Vagina (tissue), 2 donors: ENCODE measurements at regions not wholly inside any gene's neighbourhood (a gene's known extent, or its start where the extent isn't known, plus 50 kb on each side); places are given as distances from the start of the nearest gene placed in this dataset.

Experiments used
- DNase-seq, 2 donors: peaks; one replicate each; pipeline ENCODE4 v3.0.0-alpha.2; 2017; ENCODE audit errors: extremely low spot score in 2 of 2
- H3K27ac ChIP-seq: fragments of 200-600 bp; sonication (generic); one replicate; pipeline ENCODE4 v1.5.1; 2019
- H3K27me3 ChIP-seq: fragments of 200-600 bp; sonication (generic); one replicate; pipeline ENCODE4 v1.5.1; 2019
- H3K36me3 ChIP-seq, 2 donors: fragments of 200-600 bp; sonication (generic); one replicate each; pipeline ENCODE4 v1.5.1; 2017 to 2019
- H3K4me1 ChIP-seq: fragments of 200-600 bp; sonication (generic); one replicate; pipeline ENCODE4 v1.5.1; 2019
- H3K4me3 ChIP-seq, 2 donors: fragments of 200-600 bp; sonication (generic); 1 replicate in 1 of 2; 2 replicates in 1 of 2; pipeline ENCODE4 v1.5.1; 2016 to 2019
- H3K9me3 ChIP-seq: fragments of 200-600 bp; sonication (generic); one replicate; pipeline ENCODE4 v1.5.1; 2019
- POLR2A ChIP-seq, 2 donors: fragments of 450-650 bp; IDR thresholded peaks; one replicate each; pipeline ENCODE4 v1.6.1; 2017; ENCODE audit warnings: antibody characterized with exemption in 2 of 2, mild to moderate bottlenecking in 2 of 2, moderate library complexity in 2 of 2
- POLR2AphosphoS5 ChIP-seq, 2 donors: sonication (generic); formaldehyde crosslinking; IDR thresholded peaks; one replicate each; pipeline ENCODE4 v1.9.0; 2017; ENCODE audit warnings: antibody characterized with exemption in 2 of 2, mild to moderate bottlenecking in 2 of 2, low read depth in 1 of 2; ENCODE audit not compliant: insufficient read depth in 1 of 2
- intact Hi-C: fragments of 100-400 bp; cut with DNase I; formaldehyde crosslinking; loops from one replicate; pipeline ENCODE4 v1.15.1; 2023
- TF ChIP-seq, protein P1 (sequence below), 3 experiments: fragments of 450-650 bp in 2 of 3; fragments of 200-600 bp in 1 of 3; sonication (generic) in 1 of 3; IDR thresholded peaks; one replicate each; pipeline ENCODE4 v1.5.1; 2017 to 2019; ENCODE audit warnings: antibody characterized with exemption in 3 of 3, mild to moderate bottlenecking in 2 of 3, moderate library complexity in 2 of 3

GRCh38 chr1:229089586-229090208, 181.2 kb upstream of the RAB4A start:
- H3K27ac ChIP-seq = no peak overlapping the region
- TF ChIP-seq POLR2AphosphoS5 (IDR thresholded peaks at IDR 0.05; ENCODE audit: insufficient read depth in 1 of 2, low read depth in 1 of 2) (no peak), POLR2A (IDR thresholded peaks at IDR 0.05) (no peak)
- TF ChIP-seq, protein P1, sequence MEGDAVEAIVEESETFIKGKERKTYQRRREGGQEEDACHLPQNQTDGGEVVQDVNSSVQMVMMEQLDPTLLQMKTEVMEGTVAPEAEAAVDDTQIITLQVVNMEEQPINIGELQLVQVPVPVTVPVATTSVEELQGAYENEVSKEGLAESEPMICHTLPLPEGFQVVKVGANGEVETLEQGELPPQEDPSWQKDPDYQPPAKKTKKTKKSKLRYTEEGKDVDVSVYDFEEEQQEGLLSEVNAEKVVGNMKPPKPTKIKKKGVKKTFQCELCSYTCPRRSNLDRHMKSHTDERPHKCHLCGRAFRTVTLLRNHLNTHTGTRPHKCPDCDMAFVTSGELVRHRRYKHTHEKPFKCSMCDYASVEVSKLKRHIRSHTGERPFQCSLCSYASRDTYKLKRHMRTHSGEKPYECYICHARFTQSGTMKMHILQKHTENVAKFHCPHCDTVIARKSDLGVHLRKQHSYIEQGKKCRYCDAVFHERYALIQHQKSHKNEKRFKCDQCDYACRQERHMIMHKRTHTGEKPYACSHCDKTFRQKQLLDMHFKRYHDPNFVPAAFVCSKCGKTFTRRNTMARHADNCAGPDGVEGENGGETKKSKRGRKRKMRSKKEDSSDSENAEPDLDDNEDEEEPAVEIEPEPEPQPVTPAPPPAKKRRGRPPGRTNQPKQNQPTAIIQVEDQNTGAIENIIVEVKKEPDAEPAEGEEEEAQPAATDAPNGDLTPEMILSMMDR (IDR thresholded peaks at IDR 0.05) = no peak
- no peaks in the 10 kb centered on the region for H3K36me3 ChIP-seq
- H3K9me3 ChIP-seq = no peaks in the 10 kb centered on the region
- no peak for DNase-seq
- H3K27me3 ChIP-seq = no peaks in the 10 kb centered on the region
- no peak overlapping the region for H3K4me3 ChIP-seq
- H3K4me1 ChIP-seq = peaks cover 12% of the 10 kb centered on the region
- intact Hi-C loops = no loop called here

DNA sequence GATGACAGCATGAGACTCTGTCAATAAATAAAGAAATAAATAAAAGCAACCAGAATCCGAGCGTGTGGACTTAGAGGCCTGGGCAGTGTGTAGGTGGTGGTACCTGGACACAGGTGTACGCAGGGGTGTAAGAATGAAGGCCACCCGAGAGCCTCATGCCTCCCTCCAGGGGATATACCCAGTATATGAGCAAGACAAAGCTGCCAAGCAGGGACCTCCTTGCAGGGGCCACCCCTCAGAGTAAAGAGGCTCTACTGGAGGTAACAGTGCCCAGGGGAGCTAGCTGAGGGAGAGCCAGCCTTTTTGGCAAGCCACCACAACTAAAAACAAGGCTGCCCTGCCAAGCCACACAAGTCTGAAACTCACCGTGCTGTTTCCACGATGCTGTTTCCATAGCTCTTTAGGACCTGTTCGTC, 179.2 kb upstream of the RAB4A start:
- Histone ChIP-seq H3K4me1 (peaks cover 22% of the 10 kb centered on the region), H3K27me3 (no peaks in the 10 kb centered on the region), H3K4me3 (no peak overlapping the region), H3K27ac (no peak overlapping the region), H3K9me3 (no peaks in the 10 kb centered on the region), H3K36me3 (no peaks in the 10 kb centered on the region)
- intact Hi-C loops = no loop called here
- DNase-seq = no peak
- TF ChIP-seq POLR2A (IDR thresholded peaks at IDR 0.05) (no peak), POLR2AphosphoS5 (IDR thresholded peaks at IDR 0.05; ENCODE audit: insufficient read depth in 1 of 2, low read depth in 1 of 2) (no peak)
- TF ChIP-seq, protein P1 (IDR thresholded peaks at IDR 0.05) = no peak

- intact Hi-C loops = no loop called here
- no peak overlapping the region for H3K27ac ChIP-seq
- no peaks in the 10 kb centered on the region for H3K27me3 ChIP-seq
- no peak overlapping the region for H3K4me3 ChIP-seq
- TF ChIP-seq, protein P1 (IDR thresholded peaks at IDR 0.05) = no peak
- no peak for TF ChIP-seq POLR2A (IDR thresholded peaks at IDR 0.05)
- no peak for TF ChIP-seq POLR2AphosphoS5 (IDR thresholded peaks at IDR 0.05; ENCODE audit: insufficient read depth in 1 of 2, low read depth in 1 of 2)
- no peak for DNase-seq
- H3K9me3 ChIP-seq = no peaks in the 10 kb centered on the region
- peaks cover 22% of the 10 kb centered on the region for H3K4me1 ChIP-seq
- no peaks in the 10 kb centered on the region for H3K36me3 ChIP-seq
Measured at GRCh38 chr1:229092377-229093237, 178.3 kb upstream of the RAB4A start.

- DNase-seq = no peak
- no peak for TF ChIP-seq POLR2A (IDR thresholded peaks at IDR 0.05)
- TF ChIP-seq, protein P1 (IDR thresholded peaks at IDR 0.05) = no peak
- TF ChIP-seq POLR2AphosphoS5 (IDR thresholded peaks at IDR 0.05; ENCODE audit: insufficient read depth in 1 of 2, low read depth in 1 of 2) = no peak
- intact Hi-C loops = no loop called here
- H3K4me1 ChIP-seq = peaks cover 22% of the 10 kb centered on the region
- no peak overlapping the region for H3K4me3 ChIP-seq
- H3K27ac ChIP-seq = peak overlapping the region; percentile 4
- no peaks in the 10 kb centered on the region for H3K27me3 ChIP-seq
- no peaks in the 10 kb centered on the region for H3K36me3 ChIP-seq
- no peaks in the 10 kb centered on the region for H3K9me3 ChIP-seq
Measured at GRCh38 chr1:229093238-229093540, 177.7 kb upstream of the RAB4A start.
